DND-41 (cell line): ENCODE measurements at regions not wholly inside any gene's neighbourhood (a gene's known extent, or its start where the extent isn't known, plus 50 kb on each side); places are given as distances from the start of the nearest gene placed in this dataset.

Source experiments
- ATAC-seq: fragments of 200-7000 bp; cut with Tn5 transposase; 3 replicates; pipeline ENCODE4 v1.9.1; 2021; ENCODE audit warnings: low read depth; ENCODE audit not compliant: insufficient read depth
- DNase-seq: peaks from one replicate; pipeline ENCODE4 v3.0.0-alpha.2; 2020
- H2AFZ ChIP-seq: 2 replicates; pipeline ENCODE4 v1.6.0; 2012; ENCODE audit warnings: low read depth, low read length
- H3K27ac ChIP-seq: 2 replicates; pipeline ENCODE4 v1.5.1; 2012; ENCODE audit warnings: low read length, inconsistent platforms
- H3K27me3 ChIP-seq: fragments of 200-600 bp; sonication (generic); 2 replicates; pipeline ENCODE4 v1.6.0; 2012; ENCODE audit warnings: low read length, mild to moderate bottlenecking, inconsistent platforms; ENCODE audit not compliant: insufficient read depth, poor library complexity
- H3K36me3 ChIP-seq: 2 replicates; pipeline ENCODE4 v1.5.1; 2012; ENCODE audit warnings: low read length, inconsistent platforms; ENCODE audit not compliant: insufficient read depth
- H3K4me1 ChIP-seq: 2 replicates; pipeline ENCODE4 v1.5.1; 2012; ENCODE audit warnings: mild to moderate bottlenecking, low read length; ENCODE audit not compliant: insufficient read depth
- H3K4me2 ChIP-seq: 2 replicates; pipeline ENCODE4 v1.6.0; 2012; ENCODE audit warnings: mild to moderate bottlenecking, moderate library complexity, low read length, inconsistent platforms; ENCODE audit not compliant: insufficient read depth
- H3K4me3 ChIP-seq, 2 experiments: fragments of 200-600 bp in 1 of 2; shearing (Covaris generic) in 1 of 2; 2 replicates each; pipeline ENCODE4 v1.5.1; 2012 to 2016; ENCODE audit warnings: inconsistent platforms in 2 of 2, low read length in 2 of 2, mild to moderate bottlenecking in 2 of 2, low read depth in 1 of 2, moderate library complexity in 1 of 2
- H3K79me2 ChIP-seq: 2 replicates; pipeline ENCODE4 v1.6.0; 2012; ENCODE audit warnings: low read length, inconsistent platforms; ENCODE audit not compliant: insufficient read depth
- H3K9ac ChIP-seq: 2 replicates; pipeline ENCODE4 v1.6.0; 2012; ENCODE audit warnings: low read depth, mild to moderate bottlenecking, inconsistent platforms, low read length, moderate library complexity
- H3K9me3 ChIP-seq: 2 replicates; pipeline ENCODE4 v1.5.1; 2012; ENCODE audit warnings: low read length, moderate library complexity, mild to moderate bottlenecking, inconsistent platforms; ENCODE audit not compliant: insufficient read depth, severe bottlenecking
- H4K20me1 ChIP-seq: 2 replicates; pipeline ENCODE4 v1.6.0; 2012; ENCODE audit warnings: low read length; ENCODE audit not compliant: insufficient read depth
- CTCF ChIP-seq: IDR thresholded peaks from 2 replicates; pipeline ENCODE4 v1.5.1; 2012; ENCODE audit warnings: borderline replicate concordance, low read length, moderate library complexity, mild to moderate bottlenecking; ENCODE audit not compliant: poor library complexity, severe bottlenecking; ENCODE audit errors: extremely low read depth
- EZH2 ChIP-seq: IDR thresholded peaks from 3 replicates; pipeline ENCODE4 v1.6.1; 2012; ENCODE audit warnings: borderline replicate concordance, low read depth, mild to moderate bottlenecking, moderate library complexity, low read length, inconsistent platforms; ENCODE audit not compliant: severe bottlenecking

GRCh38 chr19:31705656-31706055 is 356.4 kb upstream of the TSHZ3 start:
- H3K36me3 ChIP-seq: no peaks in the 10 kb centered on the region
- no peak overlapping the region for H3K9ac ChIP-seq
- H3K4me3 ChIP-seq: no peak overlapping the region
- no peak for TF ChIP-seq CTCF
- TF ChIP-seq EZH2: no peak
- H3K4me2 ChIP-seq: no peak overlapping the region
- no peaks in the 10 kb centered on the region for H3K79me2 ChIP-seq
- no peaks in the 10 kb centered on the region for H4K20me1 ChIP-seq
- no peak overlapping the region for H3K27ac ChIP-seq
- no peaks in the 10 kb centered on the region for H3K9me3 ChIP-seq
- DNase-seq (no peak), ATAC-seq (no peak)
- H2AFZ ChIP-seq: no peak overlapping the region
- H3K4me1 ChIP-seq: no peaks in the 10 kb centered on the region
- H3K27me3 ChIP-seq: peaks cover 3% of the 10 kb centered on the region

GRCh38 chr19:31706131-31706530 is 356.9 kb upstream of the TSHZ3 start:
- H3K4me2 ChIP-seq: no peak overlapping the region
- no peaks in the 10 kb centered on the region for H3K79me2 ChIP-seq
- H3K27ac ChIP-seq: no peak overlapping the region
- H3K4me3 ChIP-seq: no peak overlapping the region
- H3K9ac ChIP-seq: no peak overlapping the region
- TF ChIP-seq EZH2 (no peak), CTCF (no peak)
- no peaks in the 10 kb centered on the region for H4K20me1 ChIP-seq
- H2AFZ ChIP-seq: no peak overlapping the region
- ATAC-seq: no peak
- no peaks in the 10 kb centered on the region for H3K9me3 ChIP-seq
- H3K4me1 ChIP-seq: no peaks in the 10 kb centered on the region
- peaks cover 3% of the 10 kb centered on the region for H3K27me3 ChIP-seq
- no peak for DNase-seq
- H3K36me3 ChIP-seq: no peaks in the 10 kb centered on the region

- no peak overlapping the region for H3K27ac ChIP-seq
- no peaks in the 10 kb centered on the region for H4K20me1 ChIP-seq
- H2AFZ ChIP-seq: no peak overlapping the region
- peaks cover 3% of the 10 kb centered on the region for H3K27me3 ChIP-seq
- H3K4me2 ChIP-seq: no peak overlapping the region
- no peak for ATAC-seq
- H3K79me2 ChIP-seq: no peaks in the 10 kb centered on the region
- no peak overlapping the region for H3K9ac ChIP-seq
- H3K4me1 ChIP-seq: no peaks in the 10 kb centered on the region
- H3K4me3 ChIP-seq: no peak overlapping the region
- no peak for TF ChIP-seq CTCF
- no peak for TF ChIP-seq EZH2
- H3K36me3 ChIP-seq: no peaks in the 10 kb centered on the region
- H3K9me3 ChIP-seq: no peaks in the 10 kb centered on the region
- DNase-seq: no peak
These were observed 357.7 kb upstream of the TSHZ3 start for GRCh38 chr19:31706691-31707620.
